NCI-H446 (cell line): ENCODE measurements at regions not wholly inside any gene's neighbourhood (a gene's known extent, or its start where the extent isn't known, plus 50 kb on each side); places are given as distances from the start of the nearest gene placed in this dataset.
"Not testable (repeated sequence)": the region's sequence is repeated elsewhere in the genome, so short reads cannot be mapped to it uniquely, and the experiment has no call there.

Source experiments
- DNase-seq, 2 experiments: peaks; one replicate each; lab custom pipeline; 2025; lab: John Stamatoyannopoulos, UW

GRCh38 chr12:131288765-131289695, 335.3 kb downstream of the ADGRD1 start:
- not testable (repeated sequence) for DNase-seq

DNA sequence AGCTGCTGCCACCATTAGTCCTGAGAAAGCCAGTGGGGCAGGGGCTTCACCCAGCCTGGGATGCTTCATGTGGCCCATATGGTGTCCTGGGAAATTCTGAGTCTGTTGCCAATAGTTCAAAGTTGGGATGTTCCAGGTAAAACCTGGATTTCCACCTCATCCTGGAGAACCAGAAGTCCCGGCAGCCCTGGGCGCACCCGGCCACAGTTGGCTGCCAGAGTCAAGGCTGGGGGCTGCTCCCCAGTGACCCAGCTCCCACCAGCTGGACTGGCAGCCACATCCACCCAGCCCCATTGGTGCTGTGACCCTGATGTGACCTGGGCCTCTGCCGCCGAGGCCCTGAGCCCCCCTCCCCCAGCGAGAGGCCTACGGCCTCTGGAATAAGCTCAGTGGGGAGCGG, 336.1 kb downstream of the ADGRD1 start:
- DNase-seq: not testable (repeated sequence)

GRCh38 chr12:131290255-131290959, 336.7 kb downstream of the ADGRD1 start:
- no peak for DNase-seq

DNA sequence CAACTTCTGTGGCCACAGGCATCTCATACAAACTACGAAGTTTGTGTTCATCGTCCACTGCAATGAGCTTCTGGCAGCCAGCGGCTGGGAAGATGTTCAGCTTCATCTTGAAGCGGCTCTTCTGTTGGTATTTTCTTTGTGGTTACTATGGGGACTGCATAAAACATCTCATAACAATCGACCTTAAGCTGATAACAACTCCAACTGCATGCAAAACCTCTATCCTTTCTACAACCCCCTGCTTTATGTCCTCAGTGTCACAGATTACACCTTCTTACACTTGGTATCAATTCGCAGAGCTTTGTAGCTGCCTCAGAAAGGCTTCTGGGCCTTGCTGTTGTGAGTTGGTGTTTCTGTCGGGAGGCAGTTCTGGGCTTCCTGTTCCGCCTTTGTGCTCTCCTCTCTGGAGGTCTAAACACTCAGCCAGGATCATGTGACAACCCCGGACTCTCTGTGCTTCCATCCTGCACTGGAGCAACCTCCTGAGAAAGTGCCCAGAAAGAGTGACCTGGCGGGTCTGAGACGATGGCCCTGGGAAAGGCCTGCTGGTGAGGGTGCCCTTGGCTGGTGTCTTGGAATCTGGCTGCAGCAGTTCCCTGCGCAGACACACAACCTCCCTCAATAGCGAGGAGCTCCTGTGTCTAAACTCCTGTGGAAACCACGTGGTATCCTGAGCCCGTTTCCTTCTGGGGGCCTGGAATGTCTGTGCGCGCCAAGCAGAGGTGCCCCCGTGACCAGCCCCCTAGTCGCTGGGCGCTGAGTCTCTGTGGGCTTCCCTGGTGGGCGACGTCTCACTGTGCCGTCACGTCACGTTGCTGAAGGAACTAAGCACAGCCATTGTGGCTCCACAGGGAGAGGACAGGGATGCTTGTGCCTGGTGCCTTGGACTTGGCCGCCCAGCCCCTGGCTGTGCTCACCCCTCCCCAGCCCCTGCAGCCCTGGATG, 339.6 kb downstream of the ADGRD1 start:
- DNase-seq: not testable (repeated sequence)

DNA sequence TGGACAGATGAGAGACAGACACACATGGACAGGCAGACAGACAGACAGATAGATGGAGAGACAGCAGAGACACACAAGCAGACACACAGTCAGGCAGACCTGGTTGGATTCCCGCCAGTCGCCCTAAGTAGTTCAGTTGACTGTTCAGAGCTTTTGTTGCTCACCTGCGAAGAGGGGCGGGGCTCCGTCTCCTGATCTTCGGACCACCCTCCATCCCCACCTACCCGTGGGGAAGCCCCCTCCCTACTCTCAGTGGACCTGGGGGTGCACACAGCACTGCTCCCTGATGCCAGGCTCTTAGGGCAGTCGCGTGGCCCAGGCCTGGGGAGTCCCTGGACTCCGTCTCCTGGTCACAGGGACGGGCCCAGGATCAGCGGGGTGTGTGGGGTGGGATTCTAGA, 341.0 kb downstream of the ADGRD1 start:
- DNase-seq: not testable (repeated sequence)

DNA sequence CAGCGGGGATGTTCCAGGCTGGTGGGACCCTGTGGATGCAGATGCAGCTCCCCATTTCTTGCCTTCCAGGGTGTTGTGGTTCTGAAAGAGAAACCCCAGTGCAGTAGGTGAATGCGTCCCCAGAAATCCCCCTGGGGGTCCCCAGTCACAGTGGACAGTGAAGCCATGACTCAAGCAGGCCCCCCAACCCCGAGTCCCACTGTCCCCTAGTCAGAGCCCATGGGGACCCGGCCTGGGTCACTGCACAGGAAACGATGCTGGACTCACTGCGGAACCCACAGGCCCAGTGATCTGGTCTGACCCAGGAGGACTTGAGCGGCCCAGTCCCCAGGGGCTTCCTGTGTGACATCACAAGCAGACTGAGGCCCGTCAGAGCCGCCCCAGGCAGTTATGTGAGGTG, 341.4 kb downstream of the ADGRD1 start:
- DNase-seq: not testable (repeated sequence)

GRCh38 chr12:131295559-131295958, 341.9 kb downstream of the ADGRD1 start:
- not testable (repeated sequence) for DNase-seq

DNA sequence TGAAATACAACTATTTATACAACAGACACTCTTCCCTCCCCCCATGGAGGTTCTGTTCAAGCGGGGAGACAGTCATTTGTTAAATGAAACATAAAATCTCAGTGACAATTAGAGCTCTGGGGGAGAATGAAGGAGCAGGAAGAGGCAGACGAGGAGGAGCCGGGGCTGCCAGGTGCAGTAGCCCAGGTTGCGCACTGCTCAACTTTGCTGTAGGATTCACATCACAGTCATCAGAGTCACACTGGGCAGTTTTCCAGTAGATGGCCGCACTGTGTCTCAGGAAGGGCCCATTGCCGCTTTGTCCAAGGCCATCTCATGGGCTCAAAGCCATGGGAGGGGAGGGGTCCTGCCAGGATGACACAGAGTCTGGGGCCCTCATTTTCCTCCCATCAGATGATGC, 342.4 kb downstream of the ADGRD1 start:
- not testable (repeated sequence) for DNase-seq

DNA sequence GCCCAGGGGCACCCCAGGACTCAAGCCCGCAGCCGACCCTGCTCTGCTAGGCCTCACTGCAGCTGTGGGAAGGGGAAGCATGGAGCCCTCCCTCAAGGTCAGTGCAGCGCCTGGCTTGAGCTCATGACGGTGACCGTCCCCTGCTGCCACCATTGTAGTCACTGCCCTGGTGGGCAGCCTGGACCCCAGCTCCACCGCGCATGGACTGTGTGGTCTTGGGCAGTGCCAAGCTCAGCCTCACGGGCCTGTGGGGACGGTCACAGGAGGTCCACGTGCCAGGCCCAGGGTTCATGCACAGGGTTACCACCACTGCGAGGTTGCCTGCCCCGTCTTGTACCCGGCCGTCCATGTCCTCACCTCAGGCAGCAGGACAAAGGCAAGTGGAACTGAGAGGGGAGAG, 342.9 kb downstream of the ADGRD1 start:
- not testable (repeated sequence) for DNase-seq

DNA sequence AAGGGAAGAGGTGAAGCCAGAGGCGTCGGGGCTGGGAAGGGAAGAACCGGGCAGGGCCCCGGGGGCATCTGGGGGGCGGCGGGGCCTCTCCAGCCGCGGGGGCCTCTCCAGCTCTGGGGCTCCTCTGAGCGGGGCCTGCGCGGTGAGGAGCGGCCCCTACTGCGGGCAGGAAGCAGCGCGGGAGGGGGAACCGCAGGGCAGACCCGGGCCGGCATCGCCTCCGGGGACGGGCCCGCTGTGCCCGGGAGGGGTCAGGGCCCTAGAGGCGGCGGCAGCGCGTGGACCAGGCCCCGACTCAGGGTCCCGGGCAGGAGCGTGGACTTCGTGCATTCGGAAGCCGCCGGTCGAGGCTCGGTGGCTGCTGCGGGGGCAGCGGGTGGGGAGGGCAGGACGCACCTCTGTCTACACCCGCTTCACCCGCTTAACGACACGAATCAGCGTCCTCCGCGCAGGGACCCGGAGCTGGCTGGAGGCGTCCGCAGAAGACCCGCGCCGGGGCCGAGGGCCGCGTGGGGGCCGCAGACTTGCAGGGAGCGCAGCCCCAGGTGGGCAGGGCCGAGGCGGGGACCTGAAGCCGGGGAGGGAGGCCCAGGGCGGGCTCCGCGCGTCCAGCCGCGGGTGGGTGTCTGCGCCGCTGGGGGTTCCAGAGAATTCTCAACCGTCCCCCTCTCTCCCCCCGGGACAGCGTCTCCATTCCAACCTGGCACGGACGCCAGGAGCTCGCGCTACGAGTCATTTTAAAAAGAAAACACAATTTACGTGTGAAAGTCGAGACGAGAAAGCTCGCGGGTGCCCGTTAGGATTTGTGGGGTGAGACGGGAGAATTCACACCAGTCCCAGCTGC, 345.0 kb downstream of the ADGRD1 start:
- not testable (repeated sequence) for DNase-seq

DNA sequence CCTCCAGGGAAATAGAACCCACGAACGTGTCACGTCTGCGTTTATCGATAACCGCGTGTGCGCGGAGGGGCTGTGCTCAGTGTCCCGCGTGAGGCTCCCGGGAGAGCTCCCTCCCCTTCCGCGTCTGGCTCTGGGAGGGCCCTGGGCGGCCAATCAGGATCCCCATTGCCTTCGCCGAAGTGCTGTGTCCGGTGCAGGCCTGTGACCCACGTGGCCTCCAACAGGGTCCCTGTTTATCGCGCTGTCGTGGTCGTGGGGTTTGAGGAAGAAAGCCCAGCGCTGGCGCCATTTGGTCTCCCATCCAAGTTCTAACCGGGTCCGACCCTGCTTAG, 345.6 kb downstream of the ADGRD1 start:
- DNase-seq: not testable (repeated sequence)

- not testable (repeated sequence) for DNase-seq
Measured at GRCh38 chr12:131303576-131303975, 349.9 kb downstream of the ADGRD1 start.

- DNase-seq: not testable (repeated sequence)
Measured at GRCh38 chr12:131304642-131305041, 350.9 kb downstream of the ADGRD1 start.

GRCh38 chr12:131309700-131310099, 356.0 kb downstream of the ADGRD1 start:
- no peak for DNase-seq

- not testable (repeated sequence) for DNase-seq
Measured at GRCh38 chr12:131310227-131310969, 356.7 kb downstream of the ADGRD1 start.

DNA sequence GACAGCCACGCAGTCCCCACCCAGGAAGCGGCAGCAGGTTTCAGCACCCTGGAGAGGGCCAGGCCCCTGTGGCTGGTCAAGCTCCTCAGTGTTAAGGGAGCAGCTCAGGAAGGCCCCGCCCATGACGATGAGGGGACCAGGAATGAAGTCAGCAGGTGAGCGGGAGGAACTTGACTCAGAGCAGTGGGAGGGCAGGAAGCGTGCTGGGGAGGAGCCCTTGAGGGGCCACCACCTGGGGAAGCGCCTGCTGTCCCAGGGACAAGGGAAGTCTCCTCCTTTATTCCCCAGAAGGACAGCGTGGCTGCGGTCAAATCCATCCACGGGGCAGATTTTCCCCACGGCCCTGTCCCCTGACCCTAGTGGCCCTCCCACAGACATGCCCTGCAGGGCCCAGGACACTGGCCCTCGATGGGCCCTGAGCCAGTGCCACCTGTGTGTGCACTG, 357.6 kb downstream of the ADGRD1 start:
- not testable (repeated sequence) for DNase-seq

- DNase-seq: no peak
Measured at GRCh38 chr12:131311764-131312163, 358.1 kb downstream of the ADGRD1 start.

DNA sequence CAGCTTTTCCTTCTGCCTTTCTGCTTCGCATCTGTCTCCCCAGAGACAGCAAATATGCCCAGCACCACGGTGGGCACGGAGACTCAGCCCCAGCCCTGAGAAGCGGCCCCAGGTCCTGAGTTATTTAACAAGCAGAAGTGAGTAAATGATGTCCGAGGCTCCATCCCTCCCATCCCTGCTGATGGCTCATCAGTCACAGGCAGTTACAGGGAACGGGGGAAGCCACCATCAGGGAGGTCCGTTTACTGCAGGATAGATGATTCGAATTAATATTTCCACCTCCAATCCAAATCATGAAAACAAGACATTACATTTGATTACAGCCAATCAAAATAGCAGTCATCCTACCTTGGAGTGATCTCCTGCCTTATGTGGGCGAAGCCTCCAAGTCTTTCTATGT, 358.7 kb downstream of the ADGRD1 start:
- not testable (repeated sequence) for DNase-seq

GRCh38 chr12:131312793-131313545, 359.3 kb downstream of the ADGRD1 start:
- no peak for DNase-seq
